ENCODE measurements at regions not wholly inside any gene's neighbourhood (a gene's known extent, or its start where the extent isn't known, plus 50 kb on each side); places are given as distances from the start of the nearest gene placed in this dataset.

DNA sequence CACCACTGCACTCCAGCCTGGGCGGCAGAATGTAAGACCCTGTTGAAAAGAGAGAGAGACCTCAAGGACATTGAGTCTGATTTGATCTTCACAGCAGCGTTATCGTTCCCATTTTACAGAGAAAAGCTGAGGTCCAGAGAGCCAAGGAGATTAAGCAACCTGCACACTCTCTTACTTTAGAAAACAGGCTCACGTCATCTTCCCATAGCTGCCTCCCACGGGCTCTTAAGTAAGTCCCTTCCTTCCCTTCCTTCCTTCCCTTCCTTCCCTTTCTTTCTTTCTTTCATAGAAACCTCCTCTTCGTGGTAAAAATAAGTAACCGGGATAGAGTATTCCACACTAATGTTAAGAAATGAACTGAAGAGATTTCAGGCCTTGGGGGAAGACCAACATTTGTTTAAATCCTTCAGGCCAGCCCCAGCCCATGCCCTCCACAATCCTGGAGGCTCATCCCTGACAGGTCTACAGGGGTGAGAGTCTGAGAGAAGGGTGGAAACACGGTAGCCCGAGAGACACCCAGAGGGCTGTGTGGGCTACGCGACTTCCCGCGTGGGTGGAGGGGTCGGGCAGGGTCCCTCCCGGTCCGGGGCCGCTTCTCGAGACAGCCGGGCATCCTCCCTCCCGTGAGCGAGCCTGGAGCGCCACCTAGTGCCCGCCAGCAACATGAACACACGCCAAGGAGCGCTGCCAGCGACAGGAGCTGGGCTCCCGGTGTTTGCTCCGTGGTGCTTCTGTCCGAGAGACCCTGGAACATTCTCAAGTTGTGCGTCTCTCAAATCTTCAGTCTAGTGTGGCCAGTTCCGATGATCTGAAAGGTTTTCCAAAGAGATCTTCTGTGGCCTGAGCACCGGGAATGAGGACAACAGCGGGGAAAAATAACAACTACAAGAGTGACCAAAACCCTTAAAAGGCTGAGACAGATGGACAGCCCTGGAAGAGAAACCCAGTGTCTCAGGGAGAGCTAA is 160.3 kb downstream of the INO80D start:
- TF ChIP-seq, protein P1, sequence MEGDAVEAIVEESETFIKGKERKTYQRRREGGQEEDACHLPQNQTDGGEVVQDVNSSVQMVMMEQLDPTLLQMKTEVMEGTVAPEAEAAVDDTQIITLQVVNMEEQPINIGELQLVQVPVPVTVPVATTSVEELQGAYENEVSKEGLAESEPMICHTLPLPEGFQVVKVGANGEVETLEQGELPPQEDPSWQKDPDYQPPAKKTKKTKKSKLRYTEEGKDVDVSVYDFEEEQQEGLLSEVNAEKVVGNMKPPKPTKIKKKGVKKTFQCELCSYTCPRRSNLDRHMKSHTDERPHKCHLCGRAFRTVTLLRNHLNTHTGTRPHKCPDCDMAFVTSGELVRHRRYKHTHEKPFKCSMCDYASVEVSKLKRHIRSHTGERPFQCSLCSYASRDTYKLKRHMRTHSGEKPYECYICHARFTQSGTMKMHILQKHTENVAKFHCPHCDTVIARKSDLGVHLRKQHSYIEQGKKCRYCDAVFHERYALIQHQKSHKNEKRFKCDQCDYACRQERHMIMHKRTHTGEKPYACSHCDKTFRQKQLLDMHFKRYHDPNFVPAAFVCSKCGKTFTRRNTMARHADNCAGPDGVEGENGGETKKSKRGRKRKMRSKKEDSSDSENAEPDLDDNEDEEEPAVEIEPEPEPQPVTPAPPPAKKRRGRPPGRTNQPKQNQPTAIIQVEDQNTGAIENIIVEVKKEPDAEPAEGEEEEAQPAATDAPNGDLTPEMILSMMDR (conservative IDR thresholded peaks at IDR 0.05; ENCODE audit: low read length) = peak; percentile 87
- H3K4me3 ChIP-seq (ENCODE audit: low read length) = peak overlapping the region; percentile 48
- DNase-seq (ENCODE audit: low read depth) = peak; percentile 46

DNA sequence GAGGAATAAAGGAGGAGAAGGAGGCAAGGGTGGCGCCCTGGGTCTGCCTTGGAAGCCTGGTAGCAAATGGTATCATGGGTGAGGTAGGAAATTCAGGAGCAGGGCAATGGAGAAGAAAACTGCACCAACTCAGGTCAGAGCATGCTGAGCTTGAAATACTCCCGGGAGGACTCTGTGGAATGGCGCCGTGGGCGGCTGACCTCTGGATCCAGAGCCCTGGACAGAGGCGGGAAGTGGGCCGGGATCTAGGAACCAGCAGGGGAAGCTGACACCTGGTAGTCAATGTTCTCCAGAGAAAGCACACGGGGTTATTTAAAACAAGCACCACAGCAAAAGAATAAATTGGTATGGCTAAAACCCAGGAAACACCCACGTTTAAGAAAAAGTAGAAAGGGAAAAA is 161.3 kb downstream of the INO80D start:
- TF ChIP-seq, protein P1 (conservative IDR thresholded peaks at IDR 0.05; ENCODE audit: low read length) = no peak
- no peak for DNase-seq (ENCODE audit: low read depth)
- no peak overlapping the region for H3K4me3 ChIP-seq (ENCODE audit: low read length)

DNA sequence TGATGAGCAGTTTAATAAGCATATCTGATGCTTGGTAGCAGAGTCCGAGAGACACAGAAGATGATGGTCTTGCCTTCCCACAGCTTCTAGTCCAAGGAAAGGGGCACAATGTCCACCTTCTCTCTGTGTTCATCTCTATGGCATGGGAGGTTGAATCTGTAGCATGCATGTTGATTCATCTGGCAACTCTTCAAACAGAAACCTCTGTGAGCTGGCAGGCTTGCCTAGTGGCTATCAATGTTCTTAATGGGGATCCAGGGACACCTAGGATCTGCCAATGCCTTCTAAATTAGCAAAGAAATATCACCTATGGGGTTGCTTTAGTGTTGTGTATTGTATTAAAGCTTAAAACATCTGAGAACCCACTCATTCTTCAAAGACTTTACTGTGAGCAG is 170.8 kb downstream of the INO80D start:
- DNase-seq (ENCODE audit: low read depth) = no peak
- no peak overlapping the region for H3K4me3 ChIP-seq (ENCODE audit: low read length)
- TF ChIP-seq, protein P1 (conservative IDR thresholded peaks at IDR 0.05; ENCODE audit: low read length) = no peak

DNA sequence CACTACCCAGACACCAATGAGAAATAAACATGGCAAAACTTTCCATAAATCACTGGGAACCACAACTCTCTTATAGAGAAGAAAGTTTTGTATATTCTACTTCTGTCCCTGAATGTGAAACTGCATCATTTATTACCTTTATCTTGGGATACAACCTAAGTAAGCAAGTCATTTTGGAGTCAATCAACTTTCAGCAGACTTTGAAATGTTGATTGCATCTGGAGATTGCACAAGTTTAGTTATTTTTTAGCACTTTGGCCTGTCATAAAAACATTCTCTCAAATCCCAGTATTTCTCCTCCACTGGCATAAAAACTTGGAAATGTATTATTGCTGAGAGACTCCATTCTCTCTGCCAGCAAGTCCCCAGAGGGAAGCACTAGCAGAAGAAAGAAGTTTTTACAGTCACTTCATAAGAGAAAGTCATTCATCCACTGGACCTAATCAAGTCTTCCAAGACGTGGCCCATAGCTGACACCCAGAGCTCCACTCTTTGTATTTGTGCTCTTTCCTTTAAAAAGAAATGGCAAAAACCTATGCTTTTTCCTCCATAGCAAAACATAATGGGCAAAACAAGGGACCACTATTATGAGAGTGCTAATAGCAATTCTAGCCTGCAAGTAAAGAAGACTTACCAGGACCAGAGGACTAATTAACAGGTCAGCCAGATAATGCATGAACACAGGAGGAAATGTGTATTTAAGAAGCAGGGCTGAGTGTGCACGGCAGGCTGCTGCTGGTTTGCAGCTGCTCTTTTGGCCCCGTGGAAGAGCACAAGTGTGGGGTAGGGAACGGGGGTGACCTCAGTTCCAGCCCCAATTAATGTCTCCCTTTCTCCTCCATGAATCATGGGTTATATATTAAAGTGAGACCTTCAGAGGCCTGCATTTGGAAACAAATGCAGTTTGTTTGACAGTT is 171.5 kb downstream of the INO80D start:
- TF ChIP-seq, protein P1 (conservative IDR thresholded peaks at IDR 0.05; ENCODE audit: low read length) = no peak
- H3K4me3 ChIP-seq (ENCODE audit: low read length) = no peak overlapping the region
- DNase-seq (ENCODE audit: low read depth) = no peak

DNA sequence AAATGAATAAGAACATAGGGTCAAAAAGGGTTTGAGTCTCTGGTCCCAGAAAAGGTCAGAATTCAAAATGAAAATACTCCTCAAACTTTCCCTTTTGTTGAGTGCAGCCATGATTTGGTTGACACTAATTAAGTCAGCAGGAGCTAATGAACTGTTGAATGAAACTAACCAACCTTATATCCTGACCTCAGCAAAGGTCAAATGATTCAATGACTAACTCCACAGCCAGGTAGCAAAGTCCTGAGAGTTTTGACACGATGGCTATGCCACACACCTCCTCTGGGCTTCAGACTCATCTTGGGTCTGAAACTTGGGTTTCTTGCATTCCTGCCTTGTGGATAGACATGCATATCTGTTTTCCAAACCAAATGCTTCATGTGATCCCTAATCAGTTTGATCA is 172.3 kb downstream of the INO80D start:
- H3K4me3 ChIP-seq (ENCODE audit: low read length) = no peak overlapping the region
- no peak for DNase-seq (ENCODE audit: low read depth)
- TF ChIP-seq, protein P1 (conservative IDR thresholded peaks at IDR 0.05; ENCODE audit: low read length) = no peak

DNA sequence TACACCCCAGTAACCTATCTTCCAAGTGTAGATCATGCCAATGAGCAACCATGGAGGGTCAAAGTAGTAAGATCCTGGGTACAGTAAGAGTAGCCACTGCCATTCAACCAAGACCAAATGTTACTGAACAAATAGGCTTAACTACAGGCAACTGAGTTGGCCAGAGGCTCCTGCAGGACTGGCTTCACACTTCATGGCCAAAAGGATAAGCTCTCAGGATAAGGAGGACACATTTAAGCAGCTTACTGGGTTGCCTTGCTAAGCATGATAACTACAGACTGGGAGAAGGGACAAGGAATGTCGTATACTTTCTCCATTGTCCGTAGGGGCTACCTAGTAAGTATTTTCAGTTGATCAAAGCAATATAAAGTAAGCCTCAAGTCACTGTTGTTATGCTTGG is 174.7 kb downstream of the INO80D start:
- TF ChIP-seq, protein P1 (conservative IDR thresholded peaks at IDR 0.05; ENCODE audit: low read length) = no peak
- no peak for DNase-seq (ENCODE audit: low read depth)
- H3K4me3 ChIP-seq (ENCODE audit: low read length) = no peak overlapping the region
